ENCODE measurements at regions not wholly inside any gene's neighbourhood (a gene's known extent, or its start where the extent isn't known, plus 50 kb on each side); places are given as distances from the start of the nearest gene placed in this dataset.

DNA sequence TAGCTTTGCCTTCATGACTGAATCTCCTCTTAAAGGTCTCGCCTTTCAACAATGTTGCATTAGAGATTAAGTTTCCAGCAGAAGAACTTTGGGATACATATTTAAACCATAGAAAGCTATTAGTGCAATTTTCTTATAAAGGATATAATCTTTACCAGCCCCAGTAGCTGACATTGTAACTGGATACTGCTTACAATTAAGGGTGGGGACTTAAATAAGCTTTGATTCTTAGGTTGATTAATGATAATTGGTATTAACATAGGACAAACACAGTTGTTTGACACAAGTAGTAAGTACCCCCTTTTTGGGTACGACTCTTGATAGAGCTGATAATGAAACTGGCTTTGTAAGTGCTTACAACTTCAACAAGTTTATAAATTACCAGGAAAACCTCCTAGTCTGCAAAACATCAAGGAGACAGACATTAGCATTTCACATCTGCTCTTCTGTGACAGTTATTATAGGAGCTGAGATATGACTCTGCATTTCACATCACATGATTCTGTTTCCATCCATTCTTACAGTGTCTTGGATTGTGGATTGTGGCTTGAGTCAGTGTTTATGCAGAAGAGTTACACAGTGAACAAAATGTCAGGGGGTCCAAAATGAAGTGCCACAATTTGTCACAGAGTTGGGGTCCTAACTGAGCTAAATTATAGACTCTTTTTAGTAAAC, 249.1 kb upstream of the E2F7 start:
- DNase-seq (ENCODE audit: low read depth) = no peak

- DNase-seq (ENCODE audit: low read depth) = peak; percentile 25
These were observed 242.7 kb upstream of the E2F7 start for GRCh38 chr12:77308056-77308455.

GRCh38 chr12:77300811-77301210, 235.4 kb upstream of the E2F7 start:
- DNase-seq (ENCODE audit: low read depth) = no peak

DNA sequence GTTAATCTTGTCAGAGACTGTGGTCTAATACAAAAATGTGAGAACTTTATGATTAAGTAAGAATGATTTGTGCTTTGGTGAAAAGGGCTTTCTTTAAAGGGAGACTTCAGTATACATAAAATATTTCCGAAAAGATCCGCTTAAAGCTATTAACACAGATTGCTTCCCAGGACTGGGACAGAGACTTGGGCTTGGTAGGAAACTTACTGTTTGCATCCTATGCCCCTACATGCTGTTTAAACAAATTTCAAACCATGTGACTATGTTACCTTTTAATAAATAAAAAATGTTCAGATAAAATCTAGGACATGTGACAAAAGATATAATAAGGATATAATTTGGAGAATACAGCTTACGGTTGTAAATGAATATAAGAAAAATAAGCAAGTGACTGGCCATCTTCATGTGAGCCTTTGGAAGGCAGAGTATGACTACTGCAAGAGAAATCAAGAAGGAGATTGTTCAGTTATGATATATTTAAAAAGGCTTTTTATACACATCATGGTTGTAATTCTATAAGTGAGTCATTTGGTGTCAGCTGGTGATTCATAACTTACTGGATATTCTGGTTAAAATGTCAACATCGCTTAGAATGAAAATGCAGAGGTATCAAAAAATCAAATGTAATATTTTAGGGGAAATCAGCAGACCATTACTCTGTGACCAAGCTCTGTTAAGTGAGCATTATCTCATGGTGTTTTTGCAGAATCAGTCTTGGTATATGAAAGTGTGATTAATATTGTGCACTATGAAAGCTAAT, 234.7 kb upstream of the E2F7 start:
- DNase-seq (ENCODE audit: low read depth) = peak; percentile 81

DNA sequence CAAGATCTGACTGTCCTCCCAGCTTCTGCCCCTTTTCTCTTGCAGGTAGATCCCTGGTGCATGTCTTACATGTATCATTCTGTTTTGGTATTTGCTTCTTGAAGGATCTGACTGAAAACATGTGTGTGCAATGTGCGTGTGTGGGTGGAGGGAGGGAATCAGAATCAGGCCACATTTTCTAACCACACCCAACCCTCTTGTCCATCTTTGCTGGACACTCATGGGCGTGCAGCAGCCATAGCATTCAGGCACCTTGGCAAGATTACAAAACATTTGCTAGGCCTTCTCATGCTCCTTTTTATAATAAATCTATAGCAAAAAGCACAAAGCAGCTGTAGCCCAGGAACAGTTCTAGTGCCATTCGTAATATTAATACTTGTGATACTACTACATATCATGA, 233.6 kb upstream of the E2F7 start:
- no peak for DNase-seq (ENCODE audit: low read depth)

- DNase-seq (ENCODE audit: low read depth) = peak; percentile 59
These were observed 228.6 kb upstream of the E2F7 start for GRCh38 chr12:77294016-77294415.

DNA sequence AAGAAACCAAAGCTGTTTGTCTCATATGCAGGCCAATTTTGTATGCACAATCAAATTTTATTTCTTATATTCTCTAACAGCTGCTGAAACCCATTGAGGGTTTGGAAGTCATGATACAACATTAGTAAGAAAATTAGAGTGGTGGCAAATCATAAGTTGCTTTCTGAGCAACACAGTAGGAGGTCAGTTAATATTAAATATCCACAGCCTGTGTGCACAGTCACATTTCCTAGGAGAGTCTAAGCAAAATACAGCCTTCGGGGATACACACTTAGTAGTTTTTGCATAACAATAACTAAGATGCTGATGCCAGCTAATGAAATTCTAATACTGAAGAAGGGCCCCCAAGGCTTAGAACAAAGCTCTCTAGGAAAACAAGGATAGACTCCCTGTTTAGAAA, 209.6 kb upstream of the E2F7 start:
- no peak for DNase-seq (ENCODE audit: low read depth)

GRCh38 chr12:77273898-77274297, 208.5 kb upstream of the E2F7 start:
- no peak for DNase-seq (ENCODE audit: low read depth)

GRCh38 chr12:77256956-77257355, 191.6 kb upstream of the E2F7 start:
- DNase-seq (ENCODE audit: low read depth) = peak; percentile 13

- DNase-seq (ENCODE audit: low read depth) = no peak
These were observed 188.0 kb upstream of the E2F7 start for GRCh38 chr12:77253321-77253720.

GRCh38 chr12:77251799-77252198, 186.4 kb upstream of the E2F7 start:
- DNase-seq (ENCODE audit: low read depth) = no peak

- DNase-seq (ENCODE audit: low read depth) = no peak
These were observed 184.5 kb upstream of the E2F7 start for GRCh38 chr12:77249892-77250291.

GRCh38 chr12:77248036-77248435, 182.7 kb upstream of the E2F7 start:
- DNase-seq (ENCODE audit: low read depth) = no peak

GRCh38 chr12:77247542-77247941, 182.2 kb upstream of the E2F7 start:
- no peak for DNase-seq (ENCODE audit: low read depth)

- DNase-seq (ENCODE audit: low read depth) = no peak
These were observed 178.0 kb upstream of the E2F7 start for GRCh38 chr12:77243345-77243744.

- DNase-seq (ENCODE audit: low read depth) = peak; percentile 6
These were observed 174.2 kb upstream of the E2F7 start for GRCh38 chr12:77239617-77240016.

DNA sequence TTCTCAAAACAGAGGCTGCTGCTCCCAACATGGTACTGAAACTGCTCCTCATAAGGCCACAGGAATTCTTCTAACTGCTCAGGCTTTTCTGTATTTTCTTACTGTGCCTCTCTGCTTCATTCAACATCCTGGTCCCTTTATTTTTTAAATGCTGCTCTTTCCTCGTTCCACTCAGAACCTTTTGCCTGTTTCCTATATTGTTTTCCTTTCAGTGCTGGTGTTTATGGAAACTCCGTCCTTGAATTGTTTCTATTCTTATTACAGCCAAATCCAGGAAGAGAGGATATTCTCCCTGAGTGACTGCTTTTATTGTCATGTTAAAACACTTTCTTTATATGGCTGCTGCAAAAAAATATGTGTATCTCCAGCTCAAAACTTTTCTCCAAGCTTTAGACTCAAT, 173.0 kb upstream of the E2F7 start:
- DNase-seq (ENCODE audit: low read depth) = no peak

- no peak for DNase-seq (ENCODE audit: low read depth)
These were observed 172.5 kb upstream of the E2F7 start for GRCh38 chr12:77237896-77238295.

- DNase-seq (ENCODE audit: low read depth) = no peak
These were observed 170.7 kb upstream of the E2F7 start for GRCh38 chr12:77236066-77236465.

- DNase-seq (ENCODE audit: low read depth) = peak; percentile 8
These were observed 166.7 kb upstream of the E2F7 start for GRCh38 chr12:77232045-77232444.

DNA sequence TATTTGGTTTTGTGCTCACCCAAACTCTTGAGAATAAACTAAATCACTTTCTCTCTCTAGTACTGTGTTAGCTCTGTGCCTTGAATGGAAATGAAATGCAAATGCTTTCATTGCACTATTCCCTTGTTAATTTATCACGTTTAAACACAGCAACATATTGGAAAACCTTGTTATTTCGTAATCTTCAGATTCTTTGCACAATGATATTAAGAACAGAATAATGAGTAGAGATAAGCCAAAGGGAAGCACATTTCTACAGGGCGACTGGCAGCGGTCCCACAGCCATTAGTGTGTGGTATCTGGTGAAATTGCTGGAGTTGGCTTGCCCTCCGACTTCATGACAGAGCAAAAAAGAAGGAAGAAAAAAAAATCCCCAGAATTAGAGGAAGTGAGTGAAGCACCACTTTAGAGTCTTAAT, 166.1 kb upstream of the E2F7 start:
- DNase-seq (ENCODE audit: low read depth) = peak; percentile 2

- no peak for DNase-seq (ENCODE audit: low read depth)
These were observed 164.5 kb upstream of the E2F7 start for GRCh38 chr12:77229640-77230442.
